ENCODE measurements at regions not wholly inside any gene's neighbourhood (a gene's known extent, or its start where the extent isn't known, plus 50 kb on each side); places are given as distances from the start of the nearest gene placed in this dataset.

DNA sequence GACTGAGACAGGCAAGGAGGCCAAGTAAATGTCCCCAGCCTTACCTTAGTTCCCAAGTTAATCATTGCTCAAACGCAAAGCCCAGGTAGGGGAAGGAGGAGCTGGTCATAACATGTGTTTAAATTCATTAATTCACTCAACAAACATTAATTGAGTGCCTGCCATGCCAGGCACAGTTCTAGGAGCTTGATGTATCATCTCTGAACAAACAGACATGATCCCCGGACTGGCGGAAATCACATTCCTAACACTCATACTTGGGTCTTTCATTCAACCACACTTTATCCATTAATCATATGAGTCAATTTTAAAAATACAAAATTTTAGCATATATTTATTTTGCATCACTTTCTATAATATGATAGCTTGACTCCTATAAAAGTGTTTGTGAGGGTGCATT, 335.3 kb upstream of the NOCT start:
- TF ChIP-seq POLR2A (IDR thresholded peaks at IDR 0.05; ENCODE audit: low read depth, low read length) (no peak), POU2F2 (IDR thresholded peaks at IDR 0.05; ENCODE audit: low read depth, low read length) (no peak), POLR2AphosphoS5 (IDR thresholded peaks at IDR 0.05; ENCODE audit: low read depth, low read length) (no peak), TAF1 (IDR thresholded peaks at IDR 0.05; ENCODE audit: low read depth, low read length) (no peak), SPI1 (IDR thresholded peaks at IDR 0.05; ENCODE audit: low read depth, low read length) (no peak), PAX5 (IDR thresholded peaks at IDR 0.05; ENCODE audit: insufficient read depth, low read length, severe bottlenecking) (no peak)

All from GM12891 (cell line).